Testis (tissue), 2 donors: ENCODE measurements at regions not wholly inside any gene's neighbourhood (a gene's known extent, or its start where the extent isn't known, plus 50 kb on each side); places are given as distances from the start of the nearest gene placed in this dataset.

Source experiments
- POLR2A ChIP-seq: fragments of 450-650 bp; IDR thresholded peaks from one replicate; pipeline ENCODE4 v1.6.1; 2017; ENCODE audit warnings: antibody characterized with exemption, mild to moderate bottlenecking, moderate library complexity
- TF ChIP-seq, protein P1 (sequence below), 3 experiments: fragments of 450-650 bp in 2 of 3; fragments of 200-600 bp in 1 of 3; sonication (generic) in 1 of 3; IDR thresholded peaks; one replicate each; pipeline ENCODE4 v1.5.1; 2016 to 2019; ENCODE audit warnings: antibody characterized with exemption in 3 of 3, mild to moderate bottlenecking in 2 of 3, moderate library complexity in 1 of 3

DNA sequence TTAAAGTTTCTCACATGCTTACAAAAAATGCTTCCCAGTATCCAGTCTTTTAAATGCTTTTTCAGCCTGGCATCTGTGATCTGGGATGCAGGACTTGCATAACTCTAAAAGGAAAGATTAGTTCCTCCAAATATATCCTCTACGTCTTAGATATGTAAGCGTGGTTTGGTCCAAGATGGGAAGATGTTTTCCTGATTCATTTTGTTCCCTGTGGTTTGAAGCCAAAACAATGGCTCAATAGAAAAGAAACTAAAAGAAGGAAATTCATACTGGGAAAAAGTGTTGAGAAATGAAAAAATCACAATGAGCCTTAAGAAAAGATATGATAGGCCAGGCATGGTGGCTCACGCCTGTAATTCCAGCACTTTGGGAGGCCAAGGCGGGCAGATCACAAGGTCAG lies 1002.8 kb downstream of the NAALADL2 start:
- TF ChIP-seq, protein P1, sequence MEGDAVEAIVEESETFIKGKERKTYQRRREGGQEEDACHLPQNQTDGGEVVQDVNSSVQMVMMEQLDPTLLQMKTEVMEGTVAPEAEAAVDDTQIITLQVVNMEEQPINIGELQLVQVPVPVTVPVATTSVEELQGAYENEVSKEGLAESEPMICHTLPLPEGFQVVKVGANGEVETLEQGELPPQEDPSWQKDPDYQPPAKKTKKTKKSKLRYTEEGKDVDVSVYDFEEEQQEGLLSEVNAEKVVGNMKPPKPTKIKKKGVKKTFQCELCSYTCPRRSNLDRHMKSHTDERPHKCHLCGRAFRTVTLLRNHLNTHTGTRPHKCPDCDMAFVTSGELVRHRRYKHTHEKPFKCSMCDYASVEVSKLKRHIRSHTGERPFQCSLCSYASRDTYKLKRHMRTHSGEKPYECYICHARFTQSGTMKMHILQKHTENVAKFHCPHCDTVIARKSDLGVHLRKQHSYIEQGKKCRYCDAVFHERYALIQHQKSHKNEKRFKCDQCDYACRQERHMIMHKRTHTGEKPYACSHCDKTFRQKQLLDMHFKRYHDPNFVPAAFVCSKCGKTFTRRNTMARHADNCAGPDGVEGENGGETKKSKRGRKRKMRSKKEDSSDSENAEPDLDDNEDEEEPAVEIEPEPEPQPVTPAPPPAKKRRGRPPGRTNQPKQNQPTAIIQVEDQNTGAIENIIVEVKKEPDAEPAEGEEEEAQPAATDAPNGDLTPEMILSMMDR (IDR thresholded peaks at IDR 0.05), result no peak
- no peak for TF ChIP-seq POLR2A
